A549 (cell line): ENCODE measurements at regions not wholly inside any gene's neighbourhood (a gene's known extent, or its start where the extent isn't known, plus 50 kb on each side); places are given as distances from the start of the nearest gene placed in this dataset.

Experiments used
- CHD4 ChIP-seq: fragments of 200-600 bp; sonication (generic); IDR thresholded peaks from 2 replicates; pipeline ENCODE4 v1.6.1; 2016; ENCODE audit warnings: antibody characterized with exemption, mild to moderate bottlenecking, borderline replicate concordance
- PHF8 ChIP-seq: fragments of 200-600 bp; sonication (generic); IDR thresholded peaks from 2 replicates; pipeline ENCODE4 v1.6.1; 2016; ENCODE audit warnings: low read depth, mild to moderate bottlenecking, antibody characterized with exemption, moderate library complexity, borderline replicate concordance
- POLR2A ChIP-seq: IDR thresholded peaks from 2 replicates; pipeline ENCODE4 v1.6.1; 2012; ENCODE audit warnings: mild to moderate bottlenecking, low read length
- TF ChIP-seq, protein P1 (sequence below): fragments of >200 bp; sonication (Bioruptor Twin); formaldehyde crosslinking; IDR thresholded peaks from 3 replicates; pipeline ENCODE4 v1.5.1; 2016

GRCh38 chr12:131357920-131358319 is 353.0 kb upstream of the SFSWAP start:
- TF ChIP-seq, protein P1, sequence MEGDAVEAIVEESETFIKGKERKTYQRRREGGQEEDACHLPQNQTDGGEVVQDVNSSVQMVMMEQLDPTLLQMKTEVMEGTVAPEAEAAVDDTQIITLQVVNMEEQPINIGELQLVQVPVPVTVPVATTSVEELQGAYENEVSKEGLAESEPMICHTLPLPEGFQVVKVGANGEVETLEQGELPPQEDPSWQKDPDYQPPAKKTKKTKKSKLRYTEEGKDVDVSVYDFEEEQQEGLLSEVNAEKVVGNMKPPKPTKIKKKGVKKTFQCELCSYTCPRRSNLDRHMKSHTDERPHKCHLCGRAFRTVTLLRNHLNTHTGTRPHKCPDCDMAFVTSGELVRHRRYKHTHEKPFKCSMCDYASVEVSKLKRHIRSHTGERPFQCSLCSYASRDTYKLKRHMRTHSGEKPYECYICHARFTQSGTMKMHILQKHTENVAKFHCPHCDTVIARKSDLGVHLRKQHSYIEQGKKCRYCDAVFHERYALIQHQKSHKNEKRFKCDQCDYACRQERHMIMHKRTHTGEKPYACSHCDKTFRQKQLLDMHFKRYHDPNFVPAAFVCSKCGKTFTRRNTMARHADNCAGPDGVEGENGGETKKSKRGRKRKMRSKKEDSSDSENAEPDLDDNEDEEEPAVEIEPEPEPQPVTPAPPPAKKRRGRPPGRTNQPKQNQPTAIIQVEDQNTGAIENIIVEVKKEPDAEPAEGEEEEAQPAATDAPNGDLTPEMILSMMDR, result no peak
- TF ChIP-seq CHD4 (no peak), POLR2A (no peak), PHF8 (no peak)
